ENCODE measurements at regions not wholly inside any gene's neighbourhood (a gene's known extent, or its start where the extent isn't known, plus 50 kb on each side); places are given as distances from the start of the nearest gene placed in this dataset.

- no peak for TF ChIP-seq CTCF (IDR thresholded peaks at IDR 0.05)
- TF ChIP-seq POLR2A (IDR thresholded peaks at IDR 0.05), result no peak
Measured at GRCh38 chr11:130671801-130672700, 223.6 kb downstream of the ADAMTS15 start.
